NT2/D1 (cell line): ENCODE measurements at regions not wholly inside any gene's neighbourhood (a gene's known extent, or its start where the extent isn't known, plus 50 kb on each side); places are given as distances from the start of the nearest gene placed in this dataset.
"Not testable (repeated sequence)": the region's sequence is repeated elsewhere in the genome, so short reads cannot be mapped to it uniquely, and the experiment has no call there.

Experiments
- YY1 ChIP-seq: IDR thresholded peaks from 2 replicates; pipeline ENCODE4 v1.6.1; 2011; ENCODE audit not compliant: insufficient read length, insufficient read depth
- ZNF274 ChIP-seq: IDR thresholded peaks from 2 replicates; pipeline ENCODE4 v1.6.1; 2011; ENCODE audit warnings: mild to moderate bottlenecking, low read depth, low read length

GRCh38 chr6:931919-932318, 239.0 kb upstream of the EXOC2 start:
- TF ChIP-seq YY1, ZNF274: not testable (repeated sequence)
